ENCODE measurements at regions not wholly inside any gene's neighbourhood (a gene's known extent, or its start where the extent isn't known, plus 50 kb on each side); places are given as distances from the start of the nearest gene placed in this dataset.
"Not testable (repeated sequence)": the region's sequence is repeated elsewhere in the genome, so short reads cannot be mapped to it uniquely, and the experiment has no call there.

DNA sequence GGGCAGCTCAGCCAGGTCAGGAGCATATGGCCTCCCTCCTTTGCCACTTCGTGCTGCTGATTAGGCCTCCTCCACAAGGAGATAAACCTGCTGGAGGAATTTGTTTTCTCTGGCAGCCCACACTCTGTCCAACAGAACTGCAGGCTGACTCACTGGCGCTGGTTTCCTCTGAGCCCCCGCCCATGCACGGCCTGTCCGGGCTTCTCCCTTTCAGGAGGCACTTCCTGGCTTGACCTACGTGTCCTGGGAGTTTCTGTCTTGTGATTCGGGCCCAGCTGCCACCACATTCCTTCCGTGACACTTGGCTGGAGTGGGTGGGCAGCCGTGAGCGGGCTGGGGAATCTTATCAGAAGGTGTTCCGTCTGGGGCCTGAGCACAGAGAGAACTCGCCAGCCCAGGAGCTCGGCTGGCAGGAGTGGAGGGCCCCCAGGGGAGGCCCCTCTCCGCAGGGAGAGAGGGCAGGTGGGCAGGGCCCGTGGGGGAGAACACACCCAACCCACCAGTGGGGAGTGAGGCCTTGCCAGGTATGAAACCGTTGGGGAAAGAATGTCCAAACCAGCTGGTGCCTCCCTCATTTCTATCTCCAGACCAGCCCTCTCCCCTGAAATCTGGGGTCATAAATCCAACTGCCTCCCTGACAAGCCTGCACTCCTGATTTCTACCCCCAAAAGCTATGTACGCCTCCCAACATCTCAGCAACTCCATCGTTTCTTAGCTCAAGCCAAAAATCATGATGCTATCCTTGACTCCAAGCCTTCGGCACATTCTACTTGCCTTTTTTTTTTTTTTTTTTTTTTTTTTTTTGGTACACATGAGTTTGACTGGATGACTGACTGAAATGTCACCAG, 110.6 kb upstream of the MEF2A start:
- DNase-seq (ENCODE audit: insufficient read length, low spot score) (peak; percentile 90), FAIRE-seq (peak; percentile 49)

DNA sequence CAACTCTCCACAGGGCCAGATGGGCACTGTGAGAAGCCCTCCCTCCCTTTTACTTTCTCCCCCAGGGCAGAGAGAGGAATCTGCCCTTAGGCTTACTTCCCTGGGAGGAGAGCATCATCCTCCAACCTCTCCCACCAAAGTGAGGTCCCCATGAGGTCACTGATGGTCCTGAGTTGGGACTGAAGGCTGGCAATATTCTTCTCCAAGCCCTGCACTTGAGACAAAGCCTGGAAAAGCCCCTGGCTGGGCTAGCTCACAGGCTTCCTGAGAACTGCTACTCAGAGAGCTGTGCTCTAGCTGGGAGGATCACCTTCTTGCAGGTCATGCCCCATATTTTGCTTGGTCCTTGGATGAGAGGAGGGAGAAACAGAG, 110.0 kb upstream of the MEF2A start:
- no peak for FAIRE-seq
- DNase-seq (ENCODE audit: insufficient read length, low spot score): no peak

DNA sequence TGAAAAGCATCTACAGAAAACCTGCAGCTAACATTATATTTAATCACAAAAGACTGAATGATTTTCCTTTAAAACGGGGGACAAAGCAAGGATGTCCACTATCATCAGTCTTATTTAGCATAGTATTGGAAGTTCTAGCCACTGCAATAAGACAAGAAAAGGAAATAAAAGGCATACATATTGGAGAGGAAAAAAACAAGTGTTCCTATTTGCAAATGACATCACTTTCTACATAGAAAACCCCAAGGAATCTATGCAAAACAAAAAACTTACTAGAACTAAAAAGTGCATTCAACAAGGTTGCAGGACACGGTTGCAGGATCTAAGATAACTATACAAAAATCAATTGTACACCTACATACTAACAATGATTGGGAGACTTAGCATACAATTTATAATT, 101.6 kb upstream of the MEF2A start:
- no peak for DNase-seq (ENCODE audit: insufficient read length, low spot score)
- FAIRE-seq: no peak

DNA sequence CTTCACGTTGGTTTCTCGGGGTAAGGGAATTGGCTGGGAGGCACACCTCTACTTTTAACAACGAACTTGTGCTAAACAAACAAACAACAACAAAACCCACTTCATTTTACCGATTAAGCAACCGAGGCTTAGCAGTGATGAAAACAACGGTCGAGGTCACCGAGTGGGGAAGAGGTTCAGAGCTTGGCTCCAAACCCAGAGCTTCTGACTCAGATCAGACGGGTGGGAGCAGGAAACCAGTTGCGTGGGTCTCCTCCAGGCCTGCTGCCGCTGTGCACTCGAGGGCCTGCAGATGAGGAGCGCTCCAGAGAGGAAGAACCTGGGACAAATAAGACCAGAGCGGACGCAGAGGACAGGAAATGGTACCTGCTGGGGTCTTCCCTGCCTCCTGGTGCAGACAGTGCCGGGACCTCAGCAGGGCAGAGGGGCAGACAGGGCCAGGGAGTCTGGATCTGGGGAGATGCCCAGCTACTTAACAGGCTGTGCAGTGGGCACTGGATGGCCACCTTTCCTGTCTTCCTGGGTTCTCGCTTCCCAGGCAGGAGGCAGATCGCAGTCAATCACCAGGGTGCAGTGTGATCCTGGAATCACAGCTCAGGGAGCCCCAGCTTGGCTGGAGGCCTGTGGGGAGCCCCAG, 99.0 kb upstream of the MEF2A start:
- DNase-seq (ENCODE audit: insufficient read length, low spot score) (no peak), FAIRE-seq (no peak)

DNA sequence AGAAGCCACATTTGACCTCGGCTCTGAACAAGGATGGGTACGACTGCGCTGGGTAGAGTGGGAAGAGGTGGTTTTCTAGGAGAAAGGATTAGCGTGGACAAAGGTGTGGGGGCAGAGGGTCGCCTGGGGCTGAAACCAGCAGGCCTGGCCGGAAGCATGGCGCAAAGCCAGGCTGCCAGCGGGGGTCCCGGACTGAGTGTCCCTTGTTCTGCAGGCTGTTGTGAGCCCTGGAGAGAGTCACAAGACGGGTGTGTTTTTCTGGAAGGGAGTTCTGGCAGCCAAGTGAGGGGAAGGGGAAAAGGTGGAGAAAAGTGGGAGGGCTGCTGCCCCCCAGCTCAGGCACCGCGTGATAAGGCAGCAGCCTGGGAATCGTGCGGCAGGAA, 98.5 kb upstream of the MEF2A start:
- no peak for DNase-seq (ENCODE audit: insufficient read length, low spot score)
- no peak for FAIRE-seq

DNA sequence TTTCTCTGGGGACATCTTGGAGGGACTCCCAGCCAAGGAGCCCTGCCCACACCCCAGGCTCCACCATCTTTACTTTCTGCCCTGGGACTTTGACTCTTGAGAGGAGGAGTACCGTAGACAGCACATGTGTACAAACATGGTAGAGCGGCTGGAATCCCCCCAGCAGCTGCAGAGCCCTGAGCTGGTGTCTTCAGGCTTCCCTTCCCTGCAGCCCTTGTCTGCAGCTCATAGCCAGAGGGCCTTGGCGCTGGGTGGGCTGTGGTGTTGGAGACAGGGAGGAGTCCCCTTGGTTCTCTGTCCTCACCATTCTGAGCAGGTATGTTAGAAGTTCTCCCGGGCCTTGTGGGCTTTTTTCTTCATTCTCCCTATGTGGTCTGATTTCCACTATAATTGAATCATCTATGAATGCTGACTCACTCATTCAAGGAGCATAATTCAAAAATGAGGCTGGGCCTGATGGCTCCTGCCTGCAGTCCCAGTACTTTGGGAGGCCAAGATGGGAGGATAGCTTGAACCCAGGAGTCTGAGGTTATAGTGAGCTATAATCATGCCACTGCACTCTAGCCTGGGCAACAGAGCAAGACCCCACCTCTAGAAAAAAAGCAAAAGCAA, 97.8 kb upstream of the MEF2A start:
- FAIRE-seq: no peak

DNA sequence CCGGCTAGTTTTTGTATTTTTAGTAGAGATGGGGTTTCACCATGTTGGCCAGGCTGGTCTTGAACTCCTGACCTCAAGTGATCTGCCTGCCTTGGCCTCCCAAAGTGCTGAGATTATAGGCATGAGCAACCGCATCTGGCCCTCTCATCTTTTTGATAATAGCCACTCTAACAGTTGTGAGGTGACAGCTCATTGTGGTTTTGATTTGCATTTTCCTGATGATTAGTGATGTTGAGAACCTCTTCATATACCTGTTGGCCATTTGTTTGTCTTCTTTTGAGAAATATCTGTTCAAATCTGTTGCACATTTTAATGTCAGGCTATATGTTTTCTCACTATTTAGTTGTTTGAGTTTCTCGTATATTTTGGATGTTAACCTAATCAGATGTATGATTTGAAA, 95.6 kb upstream of the MEF2A start:
- FAIRE-seq; DNase-seq (ENCODE audit: insufficient read length, low spot score): not testable (repeated sequence)

More for the DNA sequence above, 97.8 kb upstream of the MEF2A start:
- no peak for DNase-seq (ENCODE audit: insufficient read length, low spot score)

DNA sequence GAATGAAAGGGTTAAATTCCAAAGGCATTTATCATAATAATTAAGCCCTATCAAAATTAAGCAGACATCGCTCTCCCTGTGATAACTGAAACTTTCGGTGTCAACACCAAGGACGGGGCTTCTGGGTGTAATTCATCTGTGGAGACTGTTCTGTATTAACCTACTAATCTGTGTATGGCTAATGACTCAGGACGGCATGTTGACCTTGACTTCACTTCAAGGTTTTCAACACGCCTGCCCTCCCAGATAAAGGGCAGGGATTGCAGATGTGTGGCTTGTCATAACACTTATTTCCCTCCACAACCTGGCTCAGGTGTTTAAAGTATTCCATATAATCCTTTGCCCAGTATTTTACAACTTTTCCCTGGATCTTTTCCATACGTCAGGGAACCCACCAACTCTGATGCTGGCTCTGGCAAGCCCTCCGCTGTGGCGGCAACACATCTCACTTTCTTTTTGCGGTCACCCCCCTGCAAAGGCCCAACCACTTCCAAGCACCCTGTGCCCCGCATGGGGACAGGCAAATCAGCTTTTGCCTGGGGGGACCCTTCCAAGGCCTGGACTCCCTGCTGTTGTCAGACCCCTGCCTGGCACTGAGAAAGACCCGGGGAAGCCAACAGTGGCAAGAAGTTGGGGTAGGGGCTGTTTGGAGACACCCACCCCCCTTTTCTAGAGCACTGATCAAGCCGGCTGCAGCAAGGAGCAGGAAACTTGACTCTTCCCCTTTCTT, 93.2 kb upstream of the MEF2A start:
- FAIRE-seq (no peak), DNase-seq (ENCODE audit: insufficient read length, low spot score) (no peak)

DNA sequence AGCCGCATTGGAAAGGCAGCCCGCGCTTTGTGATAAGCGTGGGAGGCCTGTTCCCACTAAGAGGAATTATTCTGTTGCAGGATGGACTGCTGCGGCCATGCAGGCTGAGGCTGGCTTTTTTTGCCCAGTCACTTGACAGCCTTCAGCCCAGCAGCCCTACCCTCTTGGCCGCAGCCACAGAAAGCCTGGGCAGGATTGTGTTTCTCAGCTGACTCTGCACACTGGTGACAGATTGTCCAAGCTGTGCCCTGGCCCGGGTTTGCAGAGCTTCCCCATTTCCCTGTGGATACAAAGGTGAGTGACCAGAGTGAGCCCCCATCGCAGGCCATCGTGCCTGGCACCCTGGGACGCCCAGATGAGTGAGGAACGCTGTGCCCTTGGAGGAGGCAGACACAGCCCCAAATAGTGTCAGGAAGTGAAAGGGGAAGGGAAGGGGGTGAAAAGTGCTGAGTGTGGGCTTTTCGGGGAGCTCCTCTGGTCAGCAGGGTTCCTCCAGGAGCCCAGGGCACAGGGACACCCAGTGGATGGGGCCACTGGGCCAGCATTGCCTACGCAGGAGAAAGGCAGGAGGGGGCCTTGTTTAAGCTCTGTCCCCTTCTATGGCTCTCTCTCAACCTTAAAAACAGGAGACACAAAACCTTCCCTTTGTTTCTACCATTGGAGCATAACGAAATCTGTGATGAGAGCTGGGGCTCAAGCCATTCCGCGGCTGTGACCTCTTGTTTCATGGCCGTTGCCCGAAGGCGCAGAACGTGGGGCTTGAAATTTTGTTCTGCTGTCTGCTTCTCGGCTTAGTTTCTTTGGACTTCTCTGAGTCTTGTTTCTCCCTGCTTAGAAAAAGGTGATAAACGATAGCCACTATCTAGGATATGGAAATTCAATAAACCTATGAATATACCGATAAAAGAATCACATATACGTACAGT, 91.5 kb upstream of the MEF2A start:
- DNase-seq (ENCODE audit: insufficient read length, low spot score): no peak

DNA sequence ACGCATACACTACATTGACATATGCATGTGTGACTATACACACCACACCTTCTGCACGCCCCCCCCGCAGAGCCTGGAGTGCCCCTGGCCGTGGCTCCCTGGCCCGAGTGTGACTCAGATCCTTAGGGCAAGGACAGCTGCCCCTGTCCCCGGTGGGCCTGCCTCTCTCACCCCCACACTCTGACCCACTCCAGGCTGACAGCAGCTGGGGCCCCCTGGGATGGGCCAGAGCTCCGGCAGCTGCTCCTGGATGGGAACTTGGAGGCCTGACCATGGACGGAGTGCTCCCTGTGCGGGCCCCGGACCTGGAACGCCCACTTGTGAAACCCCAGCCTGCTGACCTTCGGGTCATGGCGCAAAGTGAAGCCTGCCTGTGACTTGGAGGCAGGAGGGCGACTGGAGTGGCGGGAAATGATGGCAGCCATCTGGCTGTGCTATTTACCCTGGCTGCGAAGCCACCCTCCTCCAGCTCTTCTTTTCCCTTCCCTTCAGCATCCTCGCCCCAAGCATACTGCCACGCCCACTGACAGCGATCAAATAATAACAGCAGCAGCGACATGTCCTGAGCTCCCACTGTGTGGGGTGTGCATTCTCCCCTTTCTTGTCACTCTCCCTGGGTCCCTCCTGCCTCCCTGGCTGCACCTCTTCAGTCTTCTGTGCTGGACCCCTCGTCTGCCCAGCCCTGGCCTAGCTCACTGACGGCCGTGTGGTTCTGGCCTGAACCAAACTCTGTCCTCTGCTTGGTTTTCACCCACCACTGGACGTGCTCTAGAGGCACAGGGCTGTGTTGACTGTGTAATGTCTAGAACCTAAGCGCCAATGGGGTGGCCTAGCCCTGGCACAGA, 90.7 kb upstream of the MEF2A start:
- FAIRE-seq: no peak
- no peak for DNase-seq (ENCODE audit: insufficient read length, low spot score)

More for the DNA sequence above, 91.5 kb upstream of the MEF2A start:
- FAIRE-seq: no peak

DNA sequence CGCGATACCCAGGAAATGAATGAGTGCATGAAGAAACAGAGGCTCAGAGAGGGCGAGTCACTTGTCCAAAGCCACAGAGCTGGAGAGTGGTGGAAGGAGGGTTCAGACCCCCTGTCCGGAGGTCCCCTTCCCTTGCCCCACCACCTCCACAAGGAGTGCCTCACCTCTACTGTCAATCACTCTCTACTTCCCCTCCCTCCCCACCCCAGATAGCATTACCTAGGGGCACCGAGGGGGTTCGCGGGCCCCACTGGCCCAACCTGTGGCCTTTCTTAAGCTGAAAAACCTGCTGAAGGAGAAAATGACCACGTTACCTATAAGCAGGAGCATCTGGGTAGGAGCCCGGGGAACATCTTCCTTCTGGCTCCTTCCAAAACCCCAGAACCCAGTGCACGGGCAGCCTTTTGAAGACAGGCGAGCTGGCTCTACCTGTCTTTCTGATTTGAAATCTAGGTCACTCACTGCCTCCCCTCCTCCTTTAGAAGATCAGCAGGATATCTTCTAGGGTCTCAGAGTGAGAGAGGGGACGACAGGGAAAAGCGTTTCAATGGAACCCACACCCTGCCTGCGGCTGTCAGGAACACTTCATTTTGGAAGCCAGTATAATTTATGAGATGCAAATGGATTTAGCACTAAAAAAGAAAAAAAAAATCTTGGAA, 89.9 kb upstream of the MEF2A start:
- no peak for FAIRE-seq
- DNase-seq (ENCODE audit: insufficient read length, low spot score): no peak

DNA sequence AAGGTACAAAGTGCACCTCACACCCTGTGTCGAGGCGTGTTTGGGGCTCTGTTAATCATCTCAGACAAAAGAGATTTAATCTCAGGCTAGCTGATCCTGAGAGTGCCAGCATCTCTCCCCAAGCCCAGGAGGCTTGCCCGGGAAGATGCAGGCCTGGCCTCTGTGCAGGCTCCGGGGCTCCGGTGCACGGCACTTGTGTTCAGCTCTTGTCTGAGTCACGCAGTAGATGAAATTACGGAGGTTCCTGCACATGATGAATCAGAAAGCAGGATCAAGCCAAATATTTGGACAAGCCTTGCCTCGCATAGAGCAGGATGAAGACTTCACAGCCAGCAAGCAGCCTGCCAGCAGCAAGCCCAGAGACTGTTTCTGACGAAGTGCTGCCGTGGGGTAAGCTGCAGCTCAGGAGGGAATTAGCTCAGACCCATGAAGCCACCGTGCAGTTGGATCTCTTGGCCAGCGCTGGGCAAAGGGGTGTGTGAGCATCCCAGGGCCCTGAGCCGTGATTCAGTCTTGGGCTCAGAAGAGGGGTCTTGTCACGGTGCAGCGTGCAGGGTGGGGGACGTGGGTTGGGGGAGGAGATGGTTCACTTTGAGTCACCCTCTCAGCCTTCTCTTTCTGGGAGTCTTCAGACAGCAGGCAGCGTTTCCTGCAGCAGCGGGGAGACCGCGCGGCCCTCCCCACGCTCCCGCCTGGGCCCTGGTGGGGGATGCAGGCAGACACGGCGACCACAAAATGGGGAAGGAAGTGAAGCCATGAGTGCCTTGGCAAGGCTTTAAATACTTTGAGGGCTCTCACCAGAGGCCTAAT, 89.2 kb upstream of the MEF2A start:
- DNase-seq (ENCODE audit: insufficient read length, low spot score) (peak; percentile 67), FAIRE-seq (peak; percentile 91)

DNA sequence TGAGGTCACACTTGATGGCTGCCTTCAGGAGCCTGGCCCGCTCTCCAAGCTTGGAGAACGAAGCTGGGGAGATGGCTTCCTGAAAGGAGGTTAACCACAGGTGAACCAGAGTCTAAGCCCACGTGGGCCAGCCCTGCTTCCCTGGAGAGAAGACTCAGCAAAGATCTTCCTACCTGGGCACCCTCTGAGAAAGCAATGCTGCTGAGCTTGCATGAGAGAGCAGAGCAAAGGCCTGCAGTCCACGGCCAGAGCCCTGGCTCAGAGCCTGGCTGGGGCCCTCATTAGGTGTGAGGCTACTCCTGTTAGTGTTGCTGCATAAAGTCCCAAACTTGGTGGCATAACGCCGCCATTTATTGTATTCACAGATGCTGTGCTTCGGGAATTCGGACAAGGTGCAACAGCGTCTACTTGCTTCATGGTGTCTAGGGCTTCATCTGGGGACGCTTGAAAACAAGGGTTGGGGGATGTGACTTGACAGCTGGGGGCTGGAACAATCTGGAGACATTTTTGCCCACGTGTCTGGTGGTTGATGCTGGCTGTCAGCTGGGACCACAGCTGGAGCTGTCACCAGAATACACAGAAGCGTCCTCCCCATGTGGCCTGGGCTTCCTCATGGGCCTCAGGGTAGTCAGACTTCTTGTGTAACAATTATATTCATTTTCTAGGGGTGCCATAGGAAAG, 87.9 kb upstream of the MEF2A start:
- DNase-seq (ENCODE audit: insufficient read length, low spot score) (no peak), FAIRE-seq (no peak)

DNA sequence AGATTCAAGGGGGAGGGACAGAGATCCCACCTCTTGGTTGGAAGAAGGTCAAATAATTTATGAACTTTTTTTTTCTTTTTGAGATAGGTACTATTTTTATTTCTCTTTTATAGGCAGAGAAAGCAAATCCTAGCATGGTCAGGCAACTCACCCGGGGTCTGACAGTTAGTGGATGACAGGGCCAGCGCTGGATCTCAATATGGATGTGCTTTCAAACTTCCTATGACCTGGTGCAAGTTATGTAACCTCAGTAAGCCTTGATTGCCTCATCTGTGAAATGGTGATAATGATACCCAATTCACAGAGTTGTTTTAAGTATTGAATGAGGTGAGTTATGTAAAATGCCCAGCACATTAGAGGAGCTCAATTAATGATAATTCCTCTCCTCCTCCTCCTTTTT, 86.8 kb upstream of the MEF2A start:
- no peak for DNase-seq (ENCODE audit: insufficient read length, low spot score)
- no peak for FAIRE-seq

DNA sequence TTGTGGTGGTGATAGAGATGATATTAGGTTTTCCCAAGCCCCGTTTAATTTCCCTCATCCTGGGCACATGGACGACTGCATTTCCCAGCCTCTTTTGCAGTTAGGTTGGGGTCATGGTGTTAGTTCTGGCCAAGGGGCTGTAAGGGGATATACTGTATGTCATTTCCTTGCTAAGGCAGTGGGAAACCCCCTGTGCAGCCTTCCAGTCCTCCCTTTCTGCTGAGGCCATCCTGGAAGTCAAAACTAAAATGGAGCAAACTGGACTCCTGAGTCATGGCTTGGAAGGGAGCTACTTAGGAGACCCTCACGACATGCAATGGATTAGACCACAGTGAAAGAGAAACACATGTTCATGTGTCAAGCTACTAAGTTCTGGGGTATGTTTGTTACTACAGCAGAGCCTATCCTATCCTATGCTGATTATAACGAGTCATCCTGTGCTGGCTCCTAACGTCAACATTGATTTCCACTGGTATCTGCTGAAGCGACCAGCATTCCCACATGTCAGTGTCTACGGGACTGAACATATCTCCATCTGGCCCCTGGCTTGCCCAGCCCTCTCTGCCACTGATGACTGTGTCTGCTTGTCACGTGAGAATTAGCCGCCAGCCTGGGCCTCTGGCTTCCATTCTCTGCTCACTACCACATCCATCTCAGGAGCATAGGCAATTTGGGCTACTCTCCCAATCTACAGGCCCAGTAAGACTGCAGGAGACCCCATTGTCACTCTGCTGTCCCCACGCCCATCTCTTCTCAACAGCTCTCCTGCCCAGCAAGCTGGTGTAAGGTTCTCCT, 85.6 kb upstream of the MEF2A start:
- no peak for FAIRE-seq
- no peak for DNase-seq (ENCODE audit: insufficient read length, low spot score)

DNA sequence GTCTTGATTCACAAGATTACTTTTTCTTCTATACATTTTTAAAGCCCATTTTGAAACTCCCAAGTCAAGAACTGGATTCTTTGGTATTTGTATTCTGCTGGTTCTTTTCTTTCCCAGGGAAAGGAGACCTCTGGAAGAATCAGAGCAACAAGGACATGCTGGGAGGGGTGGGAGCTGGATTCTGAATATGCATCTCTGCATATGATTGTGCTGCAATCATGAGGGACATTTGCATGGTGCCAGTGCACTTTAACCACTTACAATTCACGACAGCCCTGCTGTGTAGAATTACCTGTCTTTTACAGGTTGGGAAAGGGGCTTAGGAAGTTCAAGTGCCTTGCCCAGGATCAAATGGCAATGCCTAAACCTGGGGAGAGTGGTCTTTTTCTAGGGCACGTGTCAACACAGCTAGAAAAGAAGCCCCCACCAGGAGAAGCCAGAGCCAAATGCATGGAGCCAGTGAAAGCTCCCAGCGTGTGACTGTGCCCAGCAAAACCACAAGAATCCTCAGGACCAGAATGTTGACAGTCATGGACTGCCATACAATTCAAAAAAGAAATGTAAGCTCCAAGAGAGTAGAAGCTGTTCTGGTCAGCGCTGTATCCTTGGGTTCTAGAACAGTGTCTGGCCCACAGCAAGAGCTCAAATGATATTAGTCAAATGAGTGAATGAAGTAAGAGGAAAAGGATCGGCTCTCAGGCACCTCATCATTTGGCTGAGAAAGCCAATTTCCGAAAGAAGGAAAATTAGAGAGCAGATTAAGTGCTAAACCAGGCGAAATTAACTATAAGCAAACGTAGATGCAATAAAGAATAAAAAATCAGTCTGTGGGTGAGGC, 84.5 kb upstream of the MEF2A start:
- DNase-seq (ENCODE audit: insufficient read length, low spot score): no peak
- no peak for FAIRE-seq
